NCI-H446 (cell line): ENCODE measurements at regions not wholly inside any gene's neighbourhood (a gene's known extent, or its start where the extent isn't known, plus 50 kb on each side); places are given as distances from the start of the nearest gene placed in this dataset.

Experiments
- DNase-seq, 2 experiments: peaks; one replicate each; lab custom pipeline; 2025; lab: John Stamatoyannopoulos, UW

DNA sequence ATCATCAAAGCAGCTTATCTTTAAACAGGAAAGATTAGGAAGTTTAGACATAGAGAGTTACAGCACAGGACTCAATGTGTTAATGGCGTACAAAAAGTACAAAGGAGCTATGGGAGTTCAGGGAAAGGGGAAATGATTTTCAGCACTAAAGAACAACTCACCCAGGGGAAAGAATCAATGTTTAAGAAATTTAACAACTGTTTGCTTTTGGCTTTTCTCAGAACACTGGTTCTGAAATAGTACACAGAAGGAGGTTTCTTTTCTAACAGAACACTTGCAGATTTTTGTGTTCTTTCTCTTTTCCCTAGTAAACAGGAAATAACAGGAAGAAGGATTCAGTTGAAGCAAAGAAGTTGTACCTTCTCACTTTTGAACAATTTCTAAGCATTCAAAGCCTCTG lies 71.3 kb upstream of the GHR start:
- DNase-seq = no peak

- no peak for DNase-seq
These were observed 63.2 kb upstream of the GHR start for GRCh38 chr5:42360056-42360455.

DNA sequence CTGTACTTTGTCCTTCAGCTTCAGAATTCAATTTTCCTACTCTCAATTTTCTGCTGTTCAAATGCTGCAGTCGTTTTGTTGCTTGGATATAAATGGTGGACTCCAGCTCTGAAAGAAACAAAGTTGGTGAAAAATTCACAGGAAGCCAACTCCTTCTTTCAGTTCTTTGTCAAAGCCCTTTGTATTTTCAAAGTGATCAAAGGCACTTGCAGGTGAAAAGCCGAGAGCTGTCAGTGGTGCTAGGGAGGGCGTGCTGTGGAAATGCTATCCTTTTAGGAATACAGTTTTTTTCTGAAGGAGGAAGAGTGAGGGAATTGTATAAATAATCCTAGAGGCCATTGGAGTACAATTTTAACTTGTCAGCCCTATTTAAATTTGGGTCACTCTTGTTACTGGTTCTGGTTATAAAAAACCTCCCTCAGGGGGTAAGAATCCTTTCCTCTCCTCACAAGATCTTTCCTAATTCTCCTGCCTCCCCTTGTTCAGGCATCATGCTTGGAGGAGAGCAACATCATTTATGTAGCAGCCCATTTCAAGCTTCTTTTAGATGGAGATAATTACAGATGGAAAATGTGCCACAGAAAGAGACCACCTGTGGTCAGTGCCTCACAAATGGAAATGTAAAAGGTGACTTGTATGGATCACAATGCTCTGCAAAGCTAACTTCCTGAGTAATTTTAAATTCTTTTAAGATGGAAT lies 62.5 kb upstream of the GHR start:
- DNase-seq = no peak

- no peak for DNase-seq
These were observed 61.9 kb upstream of the GHR start for GRCh38 chr5:42361315-42361688.

GRCh38 chr5:42366051-42366450 lies 57.2 kb upstream of the GHR start:
- no peak for DNase-seq
